Gastrocnemius medialis (tissue), 4 donors: ENCODE measurements at regions not wholly inside any gene's neighbourhood (a gene's known extent, or its start where the extent isn't known, plus 50 kb on each side); places are given as distances from the start of the nearest gene placed in this dataset.

Experiments used
- POLR2A ChIP-seq, 2 donors: fragments of 450-650 bp; IDR thresholded peaks; one replicate each; pipeline ENCODE4 v1.6.1; 2017; ENCODE audit warnings: antibody characterized with exemption in 2 of 2, mild to moderate bottlenecking in 2 of 2, moderate library complexity in 2 of 2
- TF ChIP-seq, protein P1 (sequence below), 5 experiments: fragments of 450-650 bp in 3 of 5; fragments of 200-600 bp in 2 of 5; sonication (generic) in 2 of 5; IDR thresholded peaks in 4 of 5; conservative IDR thresholded peaks in 1 of 5; 1 replicate in 4 of 5; 2 replicates in 1 of 5; pipeline ENCODE4 v1.5.1; 2016 to 2019; ENCODE audit warnings: antibody characterized with exemption in 5 of 5, mild to moderate bottlenecking in 3 of 5, moderate library complexity in 3 of 5

DNA sequence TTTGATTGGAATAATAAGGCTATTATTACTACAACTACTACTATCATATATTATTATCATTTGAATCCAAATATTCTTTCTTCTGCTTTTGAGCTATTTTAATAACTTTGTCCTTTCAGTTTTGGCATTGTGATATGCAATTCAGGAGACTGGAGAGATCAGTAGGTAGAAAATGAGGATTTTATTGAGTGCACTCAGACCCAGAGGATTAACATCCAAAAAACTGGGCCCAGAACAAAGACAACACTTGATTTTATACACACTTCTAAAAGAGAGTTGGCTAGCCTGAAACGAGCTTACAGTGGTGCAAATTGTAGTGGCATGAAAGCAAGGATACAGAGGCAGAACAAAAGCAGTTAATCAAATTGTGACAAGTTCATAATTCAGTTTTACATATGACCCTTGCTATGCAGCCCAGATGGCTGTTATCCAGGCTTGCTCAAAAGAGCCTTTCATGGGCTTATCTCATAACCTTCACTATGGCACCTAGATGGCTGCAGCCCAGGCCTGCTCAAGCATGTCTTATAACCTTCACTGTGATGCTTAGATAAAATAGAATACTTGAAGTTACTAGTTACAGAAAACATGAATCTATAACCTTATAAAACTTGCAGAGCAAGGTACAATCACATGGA, 796.3 kb upstream of the RAG2 start:
- TF ChIP-seq, protein P1, sequence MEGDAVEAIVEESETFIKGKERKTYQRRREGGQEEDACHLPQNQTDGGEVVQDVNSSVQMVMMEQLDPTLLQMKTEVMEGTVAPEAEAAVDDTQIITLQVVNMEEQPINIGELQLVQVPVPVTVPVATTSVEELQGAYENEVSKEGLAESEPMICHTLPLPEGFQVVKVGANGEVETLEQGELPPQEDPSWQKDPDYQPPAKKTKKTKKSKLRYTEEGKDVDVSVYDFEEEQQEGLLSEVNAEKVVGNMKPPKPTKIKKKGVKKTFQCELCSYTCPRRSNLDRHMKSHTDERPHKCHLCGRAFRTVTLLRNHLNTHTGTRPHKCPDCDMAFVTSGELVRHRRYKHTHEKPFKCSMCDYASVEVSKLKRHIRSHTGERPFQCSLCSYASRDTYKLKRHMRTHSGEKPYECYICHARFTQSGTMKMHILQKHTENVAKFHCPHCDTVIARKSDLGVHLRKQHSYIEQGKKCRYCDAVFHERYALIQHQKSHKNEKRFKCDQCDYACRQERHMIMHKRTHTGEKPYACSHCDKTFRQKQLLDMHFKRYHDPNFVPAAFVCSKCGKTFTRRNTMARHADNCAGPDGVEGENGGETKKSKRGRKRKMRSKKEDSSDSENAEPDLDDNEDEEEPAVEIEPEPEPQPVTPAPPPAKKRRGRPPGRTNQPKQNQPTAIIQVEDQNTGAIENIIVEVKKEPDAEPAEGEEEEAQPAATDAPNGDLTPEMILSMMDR (IDR thresholded peaks at IDR 0.05 in 4 of 5, conservative IDR thresholded peaks at IDR 0.05 in 1 of 5) = no peak
- TF ChIP-seq POLR2A (IDR thresholded peaks at IDR 0.05) = no peak
